ENCODE measurements at regions not wholly inside any gene's neighbourhood (a gene's known extent, or its start where the extent isn't known, plus 50 kb on each side); places are given as distances from the start of the nearest gene placed in this dataset.

DNA sequence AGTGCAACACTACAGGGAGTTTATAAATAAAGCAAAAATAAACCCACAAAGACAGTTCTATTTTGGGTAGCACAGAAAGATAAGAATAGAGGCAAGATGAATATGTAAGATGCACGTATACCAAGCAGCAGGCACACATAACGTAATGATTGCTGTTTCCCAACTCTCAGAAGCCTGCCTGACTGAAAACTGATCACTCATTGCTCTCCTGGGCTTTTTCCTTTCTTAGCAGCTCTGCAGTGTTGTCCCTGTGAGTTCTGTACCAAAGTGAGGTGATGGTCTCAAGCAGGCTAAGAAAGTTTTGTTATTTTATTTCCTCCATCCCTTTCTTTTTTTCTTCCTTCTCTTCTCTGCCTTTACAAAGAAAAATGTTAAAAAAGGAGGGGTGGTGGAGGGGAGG lies 522.0 kb upstream of the MAN1A1 start:
- TF ChIP-seq GABPA (IDR thresholded peaks at IDR 0.05; ENCODE audit: borderline replicate concordance, insufficient read depth, low read length) (no peak), ATF2 (IDR thresholded peaks at IDR 0.05; ENCODE audit: low read length) (no peak), CTCF (IDR thresholded peaks at IDR 0.05; ENCODE audit: control extremely low read depth in 1 of 3, insufficient read depth in 1 of 3, low read depth in 1 of 3, low read length in 3 of 3) (no peak), ASH2L (IDR thresholded peaks at IDR 0.05; ENCODE audit: low read length) (no peak), POLR2A (IDR thresholded peaks at IDR 0.05; ENCODE audit: control extremely low read depth in 1 of 2, low read depth in 2 of 2, low read length in 2 of 2) (no peak), SUZ12 (IDR thresholded peaks at IDR 0.05; ENCODE audit: low read length) (no peak), POLR2AphosphoS5 (IDR thresholded peaks at IDR 0.05; ENCODE audit: low read depth, low read length) (no peak), SRF (IDR thresholded peaks at IDR 0.05; ENCODE audit: low read depth, low read length) (no peak)
